ENCODE measurements at regions not wholly inside any gene's neighbourhood (a gene's known extent, or its start where the extent isn't known, plus 50 kb on each side); places are given as distances from the start of the nearest gene placed in this dataset.

- no peak for FAIRE-seq
- TF ChIP-seq CTCF (IDR thresholded peaks at IDR 0.05; ENCODE audit: insufficient read depth, missing control alignments) = no peak
These were observed 614.8 kb upstream of the TECRL start for GRCh38 chr4:65023883-65024670.

GRCh38 chr4:65023081-65023480 is 613.8 kb upstream of the TECRL start:
- TF ChIP-seq CTCF (IDR thresholded peaks at IDR 0.05; ENCODE audit: insufficient read depth, missing control alignments) = no peak
- FAIRE-seq (no peak), DNase-seq (ENCODE audit: insufficient read length, low spot score) (no peak)

More at GRCh38 chr4:65023883-65024670, 614.8 kb upstream of the TECRL start:
- no peak for DNase-seq (ENCODE audit: insufficient read length, low spot score)

GRCh38 chr4:65021737-65022136 is 612.5 kb upstream of the TECRL start:
- DNase-seq (ENCODE audit: insufficient read length, low spot score) (no peak), FAIRE-seq (no peak)
- TF ChIP-seq CTCF (IDR thresholded peaks at IDR 0.05; ENCODE audit: insufficient read depth, missing control alignments) = no peak

- FAIRE-seq (no peak), DNase-seq (ENCODE audit: insufficient read length, low spot score) (no peak)
- TF ChIP-seq CTCF (IDR thresholded peaks at IDR 0.05; ENCODE audit: insufficient read depth, missing control alignments) = no peak
These were observed 611.9 kb upstream of the TECRL start for GRCh38 chr4:65021149-65021548.

GRCh38 chr4:65019775-65020174 is 610.5 kb upstream of the TECRL start:
- TF ChIP-seq CTCF (IDR thresholded peaks at IDR 0.05; ENCODE audit: insufficient read depth, missing control alignments) = no peak
- no peak for FAIRE-seq
- no peak for DNase-seq (ENCODE audit: insufficient read length, low spot score)

GRCh38 chr4:65018313-65018712 is 609.1 kb upstream of the TECRL start:
- TF ChIP-seq CTCF (IDR thresholded peaks at IDR 0.05; ENCODE audit: insufficient read depth, missing control alignments) = no peak
- DNase-seq (ENCODE audit: insufficient read length, low spot score) (no peak), FAIRE-seq (no peak)

- FAIRE-seq (no peak), DNase-seq (ENCODE audit: insufficient read length, low spot score) (no peak)
- no peak for TF ChIP-seq CTCF (IDR thresholded peaks at IDR 0.05; ENCODE audit: insufficient read depth, missing control alignments)
These were observed 604.8 kb upstream of the TECRL start for GRCh38 chr4:65014078-65014477.

Data from D721Med (cell line).